ENCODE measurements at regions not wholly inside any gene's neighbourhood (a gene's known extent, or its start where the extent isn't known, plus 50 kb on each side); places are given as distances from the start of the nearest gene placed in this dataset.
"Not testable (repeated sequence)": the region's sequence is repeated elsewhere in the genome, so short reads cannot be mapped to it uniquely, and the experiment has no call there.

DNA sequence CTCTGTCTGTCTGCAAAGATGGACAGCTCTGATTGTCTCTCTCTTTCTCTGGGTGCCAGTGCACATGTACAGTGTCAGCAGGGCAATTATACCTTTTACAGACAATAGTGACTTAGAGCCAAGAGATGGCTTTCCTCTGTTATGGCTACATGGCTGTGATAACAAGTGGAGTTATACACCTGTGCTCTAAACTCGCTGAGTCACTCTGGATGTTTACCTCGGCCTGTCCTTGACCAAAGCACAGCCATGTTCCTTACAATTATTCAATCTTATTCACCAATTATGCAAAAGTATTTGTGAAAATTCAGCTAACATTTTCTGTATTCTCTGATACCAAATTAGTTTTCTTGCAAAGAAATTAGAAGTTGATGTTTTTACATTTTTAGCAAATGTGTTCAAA lies 475.5 kb upstream of the CCDC196 start:
- peaks cover 20% of the 10 kb centered on the region for H3K4me1 ChIP-seq (ENCODE audit: control insufficient read depth, insufficient read depth, low read length)
- no peak overlapping the region for H3K27ac ChIP-seq (ENCODE audit: low read depth, low read length)

DNA sequence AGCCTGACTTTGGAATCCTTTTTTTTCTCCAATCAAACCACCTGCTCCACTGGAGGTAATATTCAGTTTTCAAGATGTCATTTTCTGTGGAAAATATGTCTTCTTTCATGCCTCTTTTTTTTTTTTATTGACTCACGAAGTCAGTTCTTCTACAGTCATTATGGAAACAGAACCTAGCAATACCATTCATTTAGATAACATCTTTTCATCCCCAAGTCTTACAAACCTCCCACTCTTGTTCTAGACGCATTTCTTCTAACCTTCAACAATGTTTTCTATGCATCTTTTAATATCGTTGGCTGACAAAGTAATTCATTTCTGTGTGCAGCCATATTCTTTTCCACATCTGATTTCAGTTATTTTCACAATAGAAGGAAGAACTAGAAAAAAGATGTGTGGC lies 474.3 kb upstream of the CCDC196 start:
- Histone ChIP-seq H3K27ac (ENCODE audit: low read depth, low read length) (no peak overlapping the region), H3K9me3 (ENCODE audit: control insufficient read depth, insufficient read depth, low read depth, low read length) (no peaks in the 10 kb centered on the region), H3K4me1 (ENCODE audit: control insufficient read depth, insufficient read depth, low read length) (peaks cover 14% of the 10 kb centered on the region), H3K4me3 (ENCODE audit: low read depth, low read length) (no peak overlapping the region), H3K36me3 (ENCODE audit: control insufficient read depth, insufficient read depth, low read length) (no peaks in the 10 kb centered on the region), H3K9ac (ENCODE audit: low read length) (no peak overlapping the region), H3K27me3 (ENCODE audit: control insufficient read depth, insufficient read depth, low read length) (no peaks in the 10 kb centered on the region)

More for the DNA sequence above, 475.5 kb upstream of the CCDC196 start:
- Histone ChIP-seq H3K27me3 (ENCODE audit: control insufficient read depth, insufficient read depth, low read length) (no peaks in the 10 kb centered on the region), H3K9ac (ENCODE audit: low read length) (no peak overlapping the region), H3K9me3 (ENCODE audit: control insufficient read depth, insufficient read depth, low read depth, low read length) (no peaks in the 10 kb centered on the region), H3K4me3 (ENCODE audit: low read depth, low read length) (no peak overlapping the region), H3K36me3 (ENCODE audit: control insufficient read depth, insufficient read depth, low read length) (no peaks in the 10 kb centered on the region)

DNA sequence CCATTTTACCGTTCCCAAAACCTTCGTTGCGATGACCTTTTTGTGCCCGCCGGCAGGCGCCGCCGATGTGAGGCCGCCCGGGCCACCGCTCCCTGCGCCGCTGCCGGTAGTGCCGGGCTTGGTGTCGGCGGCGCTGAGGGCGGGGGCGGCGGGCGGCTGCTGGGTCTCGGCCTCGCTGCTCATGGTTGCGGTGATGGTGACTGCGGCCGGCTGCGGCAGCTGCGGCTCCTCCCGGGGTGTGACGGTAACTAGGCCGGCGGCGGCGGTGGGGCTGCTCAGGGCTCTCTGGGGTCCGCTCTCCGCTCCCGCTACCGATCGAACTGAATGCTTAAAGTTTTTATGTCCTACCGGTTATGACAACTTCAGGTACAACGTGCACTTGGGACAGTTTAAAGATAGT lies 472.6 kb upstream of the CCDC196 start:
- H3K9ac ChIP-seq (ENCODE audit: low read length); H3K36me3 ChIP-seq (ENCODE audit: control insufficient read depth, insufficient read depth, low read length); H3K9me3 ChIP-seq (ENCODE audit: control insufficient read depth, insufficient read depth, low read depth, low read length): not testable (repeated sequence)

DNA sequence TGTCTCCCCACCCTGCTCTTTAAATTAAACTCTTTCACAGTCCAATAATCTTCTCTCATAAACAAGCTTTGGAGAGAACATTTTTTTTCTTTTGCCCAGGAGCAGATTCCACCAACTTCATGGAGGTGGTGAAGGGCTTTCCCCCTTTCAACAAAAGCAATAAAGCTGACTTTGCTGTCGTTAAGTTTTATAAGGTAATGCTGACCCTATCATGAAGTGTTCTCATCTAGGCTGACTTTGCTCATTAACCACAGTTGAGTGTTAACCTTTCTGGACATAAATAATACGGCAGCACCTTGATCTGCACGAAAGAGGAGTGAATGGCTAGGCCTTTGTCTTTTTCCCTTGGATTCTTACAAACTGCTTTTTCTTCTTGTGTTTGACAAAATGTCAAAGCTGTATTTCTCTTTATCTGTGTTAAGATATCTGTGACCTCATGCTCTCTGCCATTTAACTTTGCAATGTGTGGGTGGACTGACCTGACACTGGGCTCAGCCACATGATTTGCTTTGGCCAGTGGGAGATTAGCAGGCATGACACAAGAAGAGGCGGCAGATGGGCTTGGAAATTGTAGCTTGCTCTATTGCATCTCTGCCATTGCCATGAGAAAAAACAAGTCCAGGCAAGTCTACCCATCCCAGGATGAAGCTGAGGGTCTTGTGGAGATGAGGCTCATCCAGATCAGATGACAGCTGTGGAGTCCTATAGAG lies 470.9 kb upstream of the CCDC196 start:
- Histone ChIP-seq H3K9me3 (ENCODE audit: control insufficient read depth, insufficient read depth, low read depth, low read length) (no peaks in the 10 kb centered on the region), H3K27ac (ENCODE audit: low read depth, low read length) (no peak overlapping the region), H3K9ac (ENCODE audit: low read length) (no peak overlapping the region), H3K4me3 (ENCODE audit: low read depth, low read length) (no peak overlapping the region), H3K27me3 (ENCODE audit: control insufficient read depth, insufficient read depth, low read length) (no peaks in the 10 kb centered on the region), H3K4me1 (ENCODE audit: control insufficient read depth, insufficient read depth, low read length) (peaks cover 3% of the 10 kb centered on the region; the same call in 1 of the 2 replicates), H3K36me3 (ENCODE audit: control insufficient read depth, insufficient read depth, low read length) (no peaks in the 10 kb centered on the region)

More for the DNA sequence above, 472.6 kb upstream of the CCDC196 start:
- H3K4me3 ChIP-seq (ENCODE audit: low read depth, low read length); H3K27ac ChIP-seq (ENCODE audit: low read depth, low read length); H3K27me3 ChIP-seq (ENCODE audit: control insufficient read depth, insufficient read depth, low read length): not testable (repeated sequence)
- H3K4me1 ChIP-seq (ENCODE audit: control insufficient read depth, insufficient read depth, low read length), result peaks cover 12% of the 10 kb centered on the region

DNA sequence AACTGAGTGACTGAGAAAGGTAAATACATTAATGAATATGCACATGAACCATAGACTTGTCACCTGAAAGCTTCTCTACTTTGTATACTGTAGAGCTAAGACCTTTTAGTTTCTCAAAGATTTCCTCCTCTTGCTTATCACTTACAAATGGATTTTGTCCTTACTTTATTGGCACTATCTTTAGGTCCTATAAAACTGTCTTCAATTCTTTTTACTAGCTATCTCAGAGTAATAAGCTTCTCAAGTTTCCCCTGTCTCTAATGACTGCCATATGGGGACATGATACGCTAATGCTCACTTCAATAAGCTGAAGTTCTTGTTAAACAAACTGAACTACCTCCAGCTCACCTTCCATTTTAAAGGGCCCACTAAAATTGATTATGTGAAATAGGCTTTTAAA lies 468.2 kb upstream of the CCDC196 start:
- no peak overlapping the region for H3K4me3 ChIP-seq (ENCODE audit: low read depth, low read length)
- no peaks in the 10 kb centered on the region for H3K4me1 ChIP-seq (ENCODE audit: control insufficient read depth, insufficient read depth, low read length)
- no peaks in the 10 kb centered on the region for H3K27me3 ChIP-seq (ENCODE audit: control insufficient read depth, insufficient read depth, low read length)
- H3K9me3 ChIP-seq (ENCODE audit: control insufficient read depth, insufficient read depth, low read depth, low read length), result no peaks in the 10 kb centered on the region
- H3K36me3 ChIP-seq (ENCODE audit: control insufficient read depth, insufficient read depth, low read length), result no peaks in the 10 kb centered on the region
- no peak overlapping the region for H3K27ac ChIP-seq (ENCODE audit: low read depth, low read length)
- H3K9ac ChIP-seq (ENCODE audit: low read length), result no peak overlapping the region

DNA sequence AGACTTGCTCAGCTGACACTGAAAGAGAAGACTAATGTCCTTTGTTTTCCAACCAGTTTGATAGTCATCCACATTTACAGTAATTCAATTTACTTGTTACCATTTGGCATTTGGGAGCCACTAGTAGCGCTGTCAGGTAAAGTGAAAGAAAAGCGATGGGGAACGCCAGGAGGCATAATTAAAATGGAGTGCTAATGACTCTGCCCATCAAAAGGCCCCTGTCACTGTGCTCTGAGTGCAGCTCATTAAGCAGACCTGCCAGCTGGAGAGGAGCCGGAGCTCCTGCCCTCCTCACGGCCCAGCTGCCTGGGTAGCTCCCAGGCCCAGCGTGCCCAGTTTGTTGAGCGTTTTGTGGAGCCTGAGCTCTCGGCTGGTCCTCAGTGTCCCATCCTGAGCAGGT lies 463.6 kb upstream of the CCDC196 start:
- no peak overlapping the region for H3K4me3 ChIP-seq (ENCODE audit: low read depth, low read length)
- no peaks in the 10 kb centered on the region for H3K4me1 ChIP-seq (ENCODE audit: control insufficient read depth, insufficient read depth, low read length)
- H3K36me3 ChIP-seq (ENCODE audit: control insufficient read depth, insufficient read depth, low read length), result no peaks in the 10 kb centered on the region
- no peaks in the 10 kb centered on the region for H3K9me3 ChIP-seq (ENCODE audit: control insufficient read depth, insufficient read depth, low read depth, low read length)
- no peaks in the 10 kb centered on the region for H3K27me3 ChIP-seq (ENCODE audit: control insufficient read depth, insufficient read depth, low read length)
- no peak overlapping the region for H3K27ac ChIP-seq (ENCODE audit: low read depth, low read length)
- H3K9ac ChIP-seq (ENCODE audit: low read length), result no peak overlapping the region

DNA sequence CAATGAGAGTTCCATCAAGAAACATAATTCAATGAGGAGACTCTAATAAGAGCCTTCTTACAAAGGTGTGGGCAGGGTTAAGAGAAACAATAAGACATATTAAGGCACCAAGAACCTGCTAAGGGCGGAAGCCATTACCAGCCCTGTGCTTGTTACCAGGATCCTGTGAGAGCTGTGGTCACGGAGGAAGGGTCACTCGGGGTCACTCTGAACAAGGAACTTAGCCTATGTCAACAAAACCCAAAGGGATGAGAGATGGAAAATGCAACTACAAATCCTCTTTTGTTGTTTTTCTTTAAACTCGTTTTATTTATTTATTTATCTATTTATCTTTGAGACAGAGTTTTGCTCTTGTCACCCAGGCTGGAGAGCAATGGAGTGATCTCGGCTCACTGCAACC lies 460.4 kb upstream of the CCDC196 start:
- no peaks in the 10 kb centered on the region for H3K4me1 ChIP-seq (ENCODE audit: control insufficient read depth, insufficient read depth, low read length)
- no peaks in the 10 kb centered on the region for H3K27me3 ChIP-seq (ENCODE audit: control insufficient read depth, insufficient read depth, low read length)
- no peak overlapping the region for H3K9ac ChIP-seq (ENCODE audit: low read length)
- no peaks in the 10 kb centered on the region for H3K36me3 ChIP-seq (ENCODE audit: control insufficient read depth, insufficient read depth, low read length)
- no peak overlapping the region for H3K4me3 ChIP-seq (ENCODE audit: low read depth, low read length)
- H3K27ac ChIP-seq (ENCODE audit: low read depth, low read length), result no peak overlapping the region
- no peaks in the 10 kb centered on the region for H3K9me3 ChIP-seq (ENCODE audit: control insufficient read depth, insufficient read depth, low read depth, low read length)

DNA sequence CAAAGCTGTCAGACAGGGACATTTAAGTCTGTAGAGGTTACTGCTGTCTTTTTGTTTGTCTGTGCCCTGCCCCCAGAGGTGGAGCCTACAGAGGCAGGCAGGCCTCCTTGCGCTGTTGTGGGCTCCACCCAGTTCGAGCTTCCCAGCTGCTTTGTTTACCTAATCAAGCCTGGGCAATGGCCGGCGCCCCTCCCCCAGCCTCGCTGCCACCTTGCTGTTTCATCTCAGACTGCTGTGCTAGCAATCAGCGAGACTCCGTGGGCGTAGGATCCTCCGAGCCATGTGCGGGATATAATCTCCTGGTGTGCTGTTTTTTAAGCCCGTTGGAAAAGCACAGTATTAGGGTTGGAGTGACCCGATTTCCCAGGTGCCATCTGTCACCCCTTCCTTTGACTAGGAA lies 454.2 kb upstream of the CCDC196 start:
- H3K4me3 ChIP-seq (ENCODE audit: low read depth, low read length); H3K27me3 ChIP-seq (ENCODE audit: control insufficient read depth, insufficient read depth, low read length); H3K27ac ChIP-seq (ENCODE audit: low read depth, low read length); H3K36me3 ChIP-seq (ENCODE audit: control insufficient read depth, insufficient read depth, low read length); H3K9ac ChIP-seq (ENCODE audit: low read length); H3K4me1 ChIP-seq (ENCODE audit: control insufficient read depth, insufficient read depth, low read length): not testable (repeated sequence)
- H3K9me3 ChIP-seq (ENCODE audit: control insufficient read depth, insufficient read depth, low read depth, low read length), result peaks cover 23% of the 10 kb centered on the region

DNA sequence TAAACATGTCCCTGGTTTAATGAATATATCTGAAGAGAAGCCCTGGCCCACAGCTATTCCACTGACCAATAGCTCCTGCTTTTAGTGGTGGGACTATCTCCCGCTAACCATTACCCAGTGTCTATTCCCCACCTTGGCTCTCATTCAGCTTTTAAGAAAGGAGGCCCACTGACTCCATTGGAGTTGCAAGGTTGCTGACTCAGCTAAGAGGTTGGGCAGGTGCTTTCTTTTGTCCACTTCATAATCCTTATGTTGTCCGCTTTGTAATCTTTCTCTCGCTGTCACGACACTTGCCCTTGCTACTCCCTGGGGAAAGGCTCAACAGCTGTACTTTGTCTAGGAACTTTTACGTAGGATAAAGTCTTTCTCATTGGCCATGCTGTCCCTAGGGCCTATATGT lies 453.4 kb upstream of the CCDC196 start:
- Histone ChIP-seq H3K36me3 (ENCODE audit: control insufficient read depth, insufficient read depth, low read length) (no peaks in the 10 kb centered on the region), H3K9me3 (ENCODE audit: control insufficient read depth, insufficient read depth, low read depth, low read length) (peaks cover 23% of the 10 kb centered on the region), H3K4me3 (ENCODE audit: low read depth, low read length) (no peak overlapping the region), H3K4me1 (ENCODE audit: control insufficient read depth, insufficient read depth, low read length) (no peaks in the 10 kb centered on the region), H3K27ac (ENCODE audit: low read depth, low read length) (no peak overlapping the region), H3K27me3 (ENCODE audit: control insufficient read depth, insufficient read depth, low read length) (no peaks in the 10 kb centered on the region), H3K9ac (ENCODE audit: low read length) (no peak overlapping the region)

DNA sequence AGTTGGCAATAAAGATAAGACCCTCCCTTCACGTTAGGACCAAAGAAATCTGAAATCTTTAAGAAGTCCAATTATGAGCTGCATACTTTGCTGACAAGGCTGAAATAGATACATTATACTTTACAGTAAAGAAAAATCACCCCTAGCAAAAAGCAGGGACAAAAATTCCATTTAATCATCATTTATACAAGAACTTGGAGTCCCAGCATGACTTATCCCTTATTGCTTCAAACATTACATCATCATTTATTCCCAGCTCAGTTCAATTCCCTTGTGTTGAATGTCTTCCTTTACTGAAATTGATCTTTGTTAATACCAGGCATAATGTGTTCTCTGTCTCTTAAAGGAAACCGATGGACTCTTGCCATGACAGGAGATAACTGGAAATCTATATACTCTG lies 449.6 kb upstream of the CCDC196 start:
- H3K4me3 ChIP-seq (ENCODE audit: low read depth, low read length), result no peak overlapping the region
- no peak overlapping the region for H3K9ac ChIP-seq (ENCODE audit: low read length)
- H3K36me3 ChIP-seq (ENCODE audit: control insufficient read depth, insufficient read depth, low read length), result no peaks in the 10 kb centered on the region
- H3K9me3 ChIP-seq (ENCODE audit: control insufficient read depth, insufficient read depth, low read depth, low read length), result peaks cover 23% of the 10 kb centered on the region
- no peak overlapping the region for H3K27ac ChIP-seq (ENCODE audit: low read depth, low read length)
- H3K4me1 ChIP-seq (ENCODE audit: control insufficient read depth, insufficient read depth, low read length), result no peaks in the 10 kb centered on the region
- no peaks in the 10 kb centered on the region for H3K27me3 ChIP-seq (ENCODE audit: control insufficient read depth, insufficient read depth, low read length)

DNA sequence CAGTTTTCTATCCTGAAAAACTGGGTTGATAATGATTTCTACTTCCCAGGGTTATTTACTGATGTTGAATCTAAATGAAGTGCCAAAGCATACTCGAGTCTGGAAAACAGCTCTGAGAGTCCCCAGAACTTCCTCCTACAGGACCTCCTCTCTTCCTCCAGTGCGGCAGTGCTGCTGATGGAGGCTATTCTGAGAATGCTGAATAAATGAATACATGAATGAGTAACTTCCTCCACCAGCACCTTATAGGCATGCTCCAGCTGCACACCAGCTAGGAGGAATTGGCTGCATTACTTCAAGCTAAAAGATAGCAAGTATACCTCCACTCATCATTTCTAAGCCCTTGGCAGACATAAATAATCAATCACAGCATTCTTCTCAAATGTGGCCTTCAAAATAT lies 448.8 kb upstream of the CCDC196 start:
- H3K27ac ChIP-seq (ENCODE audit: low read depth, low read length), result no peak overlapping the region
- no peaks in the 10 kb centered on the region for H3K27me3 ChIP-seq (ENCODE audit: control insufficient read depth, insufficient read depth, low read length)
- no peaks in the 10 kb centered on the region for H3K36me3 ChIP-seq (ENCODE audit: control insufficient read depth, insufficient read depth, low read length)
- H3K4me3 ChIP-seq (ENCODE audit: low read depth, low read length), result no peak overlapping the region
- no peak overlapping the region for H3K9ac ChIP-seq (ENCODE audit: low read length)
- no peaks in the 10 kb centered on the region for H3K4me1 ChIP-seq (ENCODE audit: control insufficient read depth, insufficient read depth, low read length)
- peaks cover 21% of the 10 kb centered on the region for H3K9me3 ChIP-seq (ENCODE audit: control insufficient read depth, insufficient read depth, low read depth, low read length)

DNA sequence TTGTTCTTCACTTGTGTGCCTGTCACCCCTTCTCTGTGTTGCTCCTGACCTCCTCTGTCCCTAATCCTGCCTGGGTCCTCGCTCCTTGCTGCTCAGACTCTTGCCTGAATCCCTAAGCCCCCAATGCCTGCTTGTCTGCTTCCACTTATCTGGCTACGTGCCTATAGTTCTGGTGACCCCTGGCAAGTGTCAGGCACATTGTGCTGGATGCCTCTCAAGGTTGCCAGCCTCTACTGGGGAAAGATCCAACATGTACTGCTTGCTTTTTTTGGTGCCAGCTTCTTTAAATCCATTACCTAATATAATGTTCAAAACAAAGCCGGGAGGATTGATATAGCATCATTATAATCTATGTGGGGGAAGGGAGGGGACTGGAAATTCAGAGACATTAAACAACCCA lies 448.0 kb upstream of the CCDC196 start:
- Histone ChIP-seq H3K36me3 (ENCODE audit: control insufficient read depth, insufficient read depth, low read length) (no peaks in the 10 kb centered on the region), H3K27ac (ENCODE audit: low read depth, low read length) (no peak overlapping the region), H3K4me1 (ENCODE audit: control insufficient read depth, insufficient read depth, low read length) (no peaks in the 10 kb centered on the region), H3K9ac (ENCODE audit: low read length) (no peak overlapping the region), H3K27me3 (ENCODE audit: control insufficient read depth, insufficient read depth, low read length) (no peaks in the 10 kb centered on the region), H3K4me3 (ENCODE audit: low read depth, low read length) (no peak overlapping the region), H3K9me3 (ENCODE audit: control insufficient read depth, insufficient read depth, low read depth, low read length) (peaks cover 14% of the 10 kb centered on the region)
